ENCODE measurements at regions not wholly inside any gene's neighbourhood (a gene's known extent, or its start where the extent isn't known, plus 50 kb on each side); places are given as distances from the start of the nearest gene placed in this dataset.

- TF ChIP-seq CTCF (IDR thresholded peaks at IDR 0.05), result no peak
- Mint-ChIP-seq H3K27ac (no peak overlapping the region), H3K27me3 (peaks cover 30% of the 10 kb centered on the region), H3K9me3 (ENCODE audit: insufficient read depth) (no peaks in the 10 kb centered on the region), H3K4me1 (no peaks in the 10 kb centered on the region), H3K4me3 (no peak overlapping the region)
- no peak overlapping the region for H2AFZ ChIP-seq (ENCODE audit: insufficient read depth, low read depth, low read length, poor library complexity, severe bottlenecking)
- DNase-seq, result no peak
- ChIA-PET POLR2A (no interaction called here), CTCF (no interaction called here)
- no peak for ATAC-seq (ENCODE audit: low read depth)
- H3K4me3 ChIP-seq (ENCODE audit: control extremely low read depth in 1 of 5, extremely low read depth in 1 of 5, insufficient read depth in 1 of 5, low read depth in 2 of 5, low read length in 4 of 5), result no peak overlapping the region
- 82% methylated on average over 8 of the region's 10 CpGs for WGBS (ENCODE audit: insufficient coverage)
- H3K27me3 ChIP-seq (replicated peaks in 1 of 4; ENCODE audit: control extremely low read depth in 1 of 4, control insufficient read depth in 3 of 4, insufficient read depth in 4 of 4, low read length in 3 of 4), result peaks cover 0 to 10% (median 3%) of the 10 kb centered on the region in 4 experiments
- no peak overlapping the region for H3K27ac ChIP-seq (ENCODE audit: low read length in 2 of 2)
- no peaks in the 10 kb centered on the region for H4K20me1 ChIP-seq (ENCODE audit: control insufficient read depth, insufficient read depth, low read length, poor library complexity, severe bottlenecking)
- H3K36me3 ChIP-seq (replicated peaks in 1 of 2; ENCODE audit: control extremely low read depth in 1 of 2, control insufficient read depth in 1 of 2, extremely low read depth in 1 of 2, insufficient read depth in 2 of 2, low read length in 1 of 2), result no peaks in the 10 kb centered on the region
- no peak overlapping the region for H3K4me2 ChIP-seq (replicated peaks; ENCODE audit: low read depth, low read length, poor library complexity, severe bottlenecking)
- H3K4me1 ChIP-seq (ENCODE audit: control insufficient read depth in 2 of 2, insufficient read depth in 2 of 2, low read length in 2 of 2), result no peaks in the 10 kb centered on the region
- no peak overlapping the region for H3K9ac ChIP-seq (ENCODE audit: low read length)
- peaks cover 0 to 8% (median 0%) of the 10 kb centered on the region in 3 donors for H3K9me3 ChIP-seq (ENCODE audit: control extremely low read depth in 1 of 3, control insufficient read depth in 2 of 3, insufficient read depth in 1 of 3, low read length in 2 of 3)
- no peaks in the 10 kb centered on the region for H3K79me2 ChIP-seq (ENCODE audit: control insufficient read depth, insufficient read depth, low read length)
- intact Hi-C loops (cut with micrococcal nuclease), result no loop called here
These were observed 116.5 kb upstream of the ALDH1A3 start for GRCh38 chr15:100762913-100763834.

GRCh38 chr15:100763835-100764750 lies 115.5 kb upstream of the ALDH1A3 start:
- Histone ChIP-seq H3K9me3 (ENCODE audit: control extremely low read depth in 1 of 3, control insufficient read depth in 2 of 3, insufficient read depth in 1 of 3, low read length in 2 of 3) (peaks cover 0 to 14% (median 0%) of the 10 kb centered on the region in 3 donors), H3K36me3 (replicated peaks in 1 of 2; ENCODE audit: control extremely low read depth in 1 of 2, control insufficient read depth in 1 of 2, extremely low read depth in 1 of 2, insufficient read depth in 2 of 2, low read length in 1 of 2) (no peaks in the 10 kb centered on the region), H4K20me1 (ENCODE audit: control insufficient read depth, insufficient read depth, low read length, poor library complexity, severe bottlenecking) (no peaks in the 10 kb centered on the region), H3K4me1 (ENCODE audit: control insufficient read depth in 2 of 2, insufficient read depth in 2 of 2, low read length in 2 of 2) (no peaks in the 10 kb centered on the region), H3K4me2 (replicated peaks; ENCODE audit: low read depth, low read length, poor library complexity, severe bottlenecking) (no peak overlapping the region), H3K9ac (ENCODE audit: low read length) (no peak overlapping the region), H2AFZ (ENCODE audit: insufficient read depth, low read depth, low read length, poor library complexity, severe bottlenecking) (no peak overlapping the region), H3K79me2 (ENCODE audit: control insufficient read depth, insufficient read depth, low read length) (no peaks in the 10 kb centered on the region), H3K27me3 (replicated peaks in 1 of 4; ENCODE audit: control extremely low read depth in 1 of 4, control insufficient read depth in 3 of 4, insufficient read depth in 4 of 4, low read length in 3 of 4) (peaks cover 0 to 10% (median 3%) of the 10 kb centered on the region in 4 experiments), H3K4me3 (ENCODE audit: control extremely low read depth in 1 of 5, extremely low read depth in 1 of 5, insufficient read depth in 1 of 5, low read depth in 2 of 5, low read length in 4 of 5) (no peak overlapping the region), H3K27ac (ENCODE audit: low read length in 2 of 2) (no peak overlapping the region)
- Mint-ChIP-seq H3K4me3 (no peak overlapping the region), H3K27me3 (peaks cover 26% of the 10 kb centered on the region), H3K4me1 (no peaks in the 10 kb centered on the region), H3K9me3 (ENCODE audit: insufficient read depth) (no peaks in the 10 kb centered on the region), H3K27ac (no peak overlapping the region)
- no peak for DNase-seq
- ATAC-seq (ENCODE audit: low read depth), result no peak
- TF ChIP-seq EZH2 (IDR thresholded peaks at IDR 0.05; ENCODE audit: borderline replicate concordance, insufficient read depth, low read depth, low read length, poor library complexity, severe bottlenecking) (no peak), CTCF (IDR thresholded peaks at IDR 0.05) (no peak)
- intact Hi-C loops (cut with micrococcal nuclease), result no loop called here
- WGBS (ENCODE audit: insufficient coverage), result 92% methylated on average over 16 of the region's 20 CpGs
- CTCF ChIA-PET, result no interaction called here
- POLR2A ChIA-PET, result no interaction called here
